ENCODE measurements at regions not wholly inside any gene's neighbourhood (a gene's known extent, or its start where the extent isn't known, plus 50 kb on each side); places are given as distances from the start of the nearest gene placed in this dataset.

GRCh38 chr16:52709306-52709705 lies 162.4 kb upstream of the TOX3 start:
- peak; percentile 10; the same call in 1 of the 2 replicates for TF ChIP-seq CTCF (conservative IDR thresholded peaks at IDR 0.05)
- no peak for TF ChIP-seq ZFX (IDR thresholded peaks at IDR 0.05)

All from C4-2B (cell line).